ENCODE measurements at regions not wholly inside any gene's neighbourhood (a gene's known extent, or its start where the extent isn't known, plus 50 kb on each side); places are given as distances from the start of the nearest gene placed in this dataset.

GRCh38 chrX:140053846-140054245 lies 88.5 kb upstream of the CXorf66 start:
- Histone ChIP-seq H3K36me3 (ENCODE audit: control insufficient read depth in 1 of 2, insufficient read depth in 2 of 2, low read length in 2 of 2) (no peaks in the 10 kb centered on the region), H3K79me2 (ENCODE audit: insufficient read depth, low read length) (no peaks in the 10 kb centered on the region), H3K27ac (ENCODE audit: low read depth, low read length) (no peak overlapping the region), H3K9me3 (ENCODE audit: control insufficient read depth in 1 of 2, insufficient read depth in 1 of 2, low read depth in 1 of 2, low read length in 2 of 2) (no peaks in the 10 kb centered on the region), H3K4me1 (ENCODE audit: control insufficient read depth in 1 of 2, insufficient read depth in 2 of 2, low read length in 2 of 2) (no peaks in the 10 kb centered on the region), H3K9me2 (ENCODE audit: insufficient read depth) (no peaks in the 10 kb centered on the region), H3K9ac (ENCODE audit: low read length) (no peak overlapping the region), H3K4me2 (ENCODE audit: low read length) (no peak overlapping the region), H3K4me3 (replicated peaks in 1 of 2; ENCODE audit: low read depth in 1 of 2, low read length in 2 of 2) (no peak overlapping the region), H3K27me3 (ENCODE audit: insufficient read depth, low read length) (no peaks in the 10 kb centered on the region), H2AFZ (ENCODE audit: low read depth, low read length, poor library complexity, severe bottlenecking) (no peak overlapping the region), H4K20me1 (ENCODE audit: insufficient read depth) (no peaks in the 10 kb centered on the region)
- CTCF ChIA-PET, result no interaction called here
- POLR2A ChIA-PET, result no interaction called here
- DNase-seq (ENCODE audit: low read depth, low spot score) (no peak), ATAC-seq (no peak)
- no TSS peak for BruUV-seq (replicated peaks)
- RAD21 ChIA-PET (ENCODE audit: low non-redundant PET in 1 of 2, low total read pairs in 2 of 2, uncharacterized antibody in 2 of 2, unreplicated experiment in 2 of 2), result no interaction called here
- intact Hi-C loops (cut with micrococcal nuclease), result no loop called here
- TF ChIP-seq SRF (IDR thresholded peaks at IDR 0.05; ENCODE audit: low read depth) (no peak), ZFX (IDR thresholded peaks at IDR 0.05) (no peak), EGR1 (IDR thresholded peaks at IDR 0.05; ENCODE audit: low read depth) (no peak), REST (IDR thresholded peaks at IDR 0.05; ENCODE audit: low read depth) (no peak), MAX (IDR thresholded peaks at IDR 0.05) (no peak), SP1 (IDR thresholded peaks at IDR 0.05; ENCODE audit: low read depth) (no peak), YY1 (IDR thresholded peaks at IDR 0.05; ENCODE audit: extremely low read depth, insufficient replicate concordance, low read depth, low read length) (no peak), CBX3 (IDR thresholded peaks at IDR 0.05; ENCODE audit: low read depth) (no peak)

All from HCT116 (cell line).